ENCODE measurements at regions not wholly inside any gene's neighbourhood (a gene's known extent, or its start where the extent isn't known, plus 50 kb on each side); places are given as distances from the start of the nearest gene placed in this dataset.

GRCh38 chr2:64773461-64774118, 119.9 kb upstream of the SERTAD2 start:
- no peak for TF ChIP-seq POLR2A (IDR thresholded peaks at IDR 0.05)
- TF ChIP-seq CTCF (IDR thresholded peaks at IDR 0.05) = no peak
